ENCODE measurements at regions not wholly inside any gene's neighbourhood (a gene's known extent, or its start where the extent isn't known, plus 50 kb on each side); places are given as distances from the start of the nearest gene placed in this dataset.

DNA sequence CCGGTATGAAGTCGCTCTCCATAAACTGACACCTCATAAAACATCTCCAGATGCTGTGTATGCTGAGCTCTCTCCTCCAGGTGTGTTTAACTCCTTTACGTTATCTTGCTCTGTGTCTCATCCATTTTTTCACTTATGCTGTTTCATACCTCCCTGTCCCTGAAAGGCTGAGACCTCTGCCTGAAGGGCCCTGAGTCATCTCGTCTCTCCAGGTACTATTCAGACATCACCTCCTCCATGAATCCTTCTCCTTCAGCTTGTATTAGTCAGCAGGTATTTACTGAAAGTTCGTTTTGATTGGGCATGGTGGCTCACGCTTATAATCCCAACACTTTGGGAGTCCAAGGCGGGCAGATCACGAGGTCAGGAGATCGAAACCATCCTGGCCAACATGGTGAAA lies 244.5 kb upstream of the EPHA4 start:
- ATAC-seq (no peak), DNase-seq (ENCODE audit: extremely low read depth in 1 of 4, low spot score in 3 of 4) (no peak), FAIRE-seq (no peak)
- ChIA-PET CTCF (ENCODE audit: low intra/inter-chr PET ratio) (no interaction called here), POLR2A (interaction anchor here (0.5 kb wide), 1 partner anchor 440 kb away, joined by 3 read pairs; no protein-coding TSS in a partner anchor)
- no peaks in the 10 kb centered on the region for H3K27me3 ChIP-seq (ENCODE audit: control insufficient read depth in 2 of 2, insufficient read depth in 2 of 2, low read length in 2 of 2)
- no peak overlapping the region for H3K4me2 ChIP-seq (ENCODE audit: insufficient read depth, low read length)
- no peaks in the 10 kb centered on the region for H3K79me2 ChIP-seq (ENCODE audit: control insufficient read depth, insufficient read depth, low read length)
- intact Hi-C loops (cut with micrococcal nuclease) (no loop called here), in situ Hi-C loops (cut with MboI) (no loop called here)
- H3K9me3 ChIP-seq (replicated peaks; ENCODE audit: control insufficient read depth, insufficient read depth, low read depth, low read length) = no peaks in the 10 kb centered on the region
- H3K4me1 ChIP-seq (replicated peaks in 1 of 2; ENCODE audit: control insufficient read depth in 2 of 2, insufficient read depth in 2 of 2, low read length in 2 of 2) = no peaks in the 10 kb centered on the region
- H3K9me1 ChIP-seq (ENCODE audit: control insufficient read depth, insufficient read depth, low read length) = no peaks in the 10 kb centered on the region
- TF ChIP-seq ELK3 (CRISPR knock-in tag; IDR thresholded peaks at IDR 0.05) (no peak), PYGO2 (tag; IDR thresholded peaks at IDR 0.05) (no peak), SP1 (CRISPR knock-in tag; IDR thresholded peaks at IDR 0.05) (no peak), ZNF253 (CRISPR knock-in tag; conservative IDR thresholded peaks at IDR 0.05) (no peak), COPS2 (conservative IDR thresholded peaks at IDR 0.05) (no peak), CREB3 (tag; conservative IDR thresholded peaks at IDR 0.05; ENCODE audit: low read depth) (no peak), PML (IDR thresholded peaks at IDR 0.05; ENCODE audit: low read length) (no peak), ZNF668 (CRISPR knock-in tag; IDR thresholded peaks at IDR 0.05) (no peak), FOXA1 (IDR thresholded peaks at IDR 0.05; ENCODE audit: borderline replicate concordance) (no peak), ZEB2 (IDR thresholded peaks at IDR 0.05) (no peak)
- no peak overlapping the region for H3K4me3 ChIP-seq
- no peak overlapping the region for H3K27ac ChIP-seq (ENCODE audit: extremely low read depth, low read depth, low read length)
- no peaks in the 10 kb centered on the region for H3K36me3 ChIP-seq (ENCODE audit: control insufficient read depth, insufficient read depth, low read length)
- H3K9ac ChIP-seq (ENCODE audit: insufficient read depth in 1 of 2, low read depth in 2 of 2, low read length in 2 of 2) = no peak overlapping the region
- WGBS (ENCODE audit: insufficient coverage, low coverage, missing lambda C conversion rate) = 0% methylated on average over 6 of the region's 9 CpGs
- no peak overlapping the region for H2AFZ ChIP-seq (ENCODE audit: low read depth, low read length)
- no TSS peak for BruUV-seq (replicated peaks)
- H4K20me1 ChIP-seq (replicated peaks; ENCODE audit: control insufficient read depth, insufficient read depth, low read length) = no peaks in the 10 kb centered on the region

Measured in K562 (cell line).